Body of pancreas (tissue), 4 donors: ENCODE measurements at regions not wholly inside any gene's neighbourhood (a gene's known extent, or its start where the extent isn't known, plus 50 kb on each side); places are given as distances from the start of the nearest gene placed in this dataset.

Source experiments
- ATAC-seq: fragments of 150-250 bp; one replicate; pipeline ENCODE4 v1.9.1; 2016
- DNase-seq, 4 donors: peaks; one replicate each; pipeline ENCODE4 v3.0.0-alpha.2; 2019
- H3K27ac ChIP-seq, 4 donors: fragments of 200-600 bp; sonication (generic); 1 replicate in 3 of 4; 2 replicates in 1 of 4; pipeline versions ENCODE4 v1.5.1 to v1.6.1; 2016 to 2019; ENCODE audit warnings: mild to moderate bottlenecking in 1 of 4, mixed read lengths in 1 of 4, moderate library complexity in 1 of 4
- H3K27me3 ChIP-seq, 2 donors: fragments of 200-600 bp; sonication (generic); one replicate each; pipeline ENCODE4 v1.6.0; 2016; ENCODE audit warnings: mild to moderate bottlenecking in 1 of 2
- H3K36me3 ChIP-seq, 2 donors: fragments of 200-600 bp; sonication (generic); replicated peaks in 1 of 2; 2 replicates each; pipeline ENCODE4 v1.5.1; 2016; ENCODE audit warnings: low read depth in 2 of 2; ENCODE audit not compliant: insufficient read depth in 1 of 2
- H3K4me1 ChIP-seq: fragments of 200-600 bp; sonication (generic); one replicate; pipeline ENCODE4 v1.6.0; 2016
- H3K4me3 ChIP-seq, 2 donors: fragments of 200-600 bp; sonication (generic); 1 replicate in 1 of 2; 2 replicates in 1 of 2; pipeline ENCODE4 v1.5.1; 2016 to 2019
- H3K9me3 ChIP-seq, 3 donors: fragments of 200-600 bp; sonication (generic); 1 replicate in 2 of 3; 2 replicates in 1 of 3; pipeline ENCODE4 v1.5.1; 2016
- CTCF ChIP-seq, 7 experiments: fragments of 450-650 bp in 4 of 7; fragments of 200-600 bp in 3 of 7; sonication (generic) in 3 of 7; IDR thresholded peaks; one replicate each; pipeline ENCODE4 v1.5.1; 2016 to 2019; ENCODE audit warnings: antibody characterized with exemption in 7 of 7
- POLR2A ChIP-seq, 3 donors: fragments of 450-650 bp; IDR thresholded peaks; one replicate each; pipeline ENCODE4 v1.6.1; 2016; ENCODE audit warnings: antibody characterized with exemption in 3 of 3, mild to moderate bottlenecking in 2 of 3
- WGBS, 2 donors: methylation state at CpG; one replicate each; pipeline ENCODE4 v1.1.5; 2017; 5-methylcytosine and 5-hydroxymethylcytosine counted together
- intact Hi-C: fragments of 100-400 bp; cut with DNase I; formaldehyde crosslinking; loops from one replicate; pipeline ENCODE4 v1.15.1; 2023

DNA sequence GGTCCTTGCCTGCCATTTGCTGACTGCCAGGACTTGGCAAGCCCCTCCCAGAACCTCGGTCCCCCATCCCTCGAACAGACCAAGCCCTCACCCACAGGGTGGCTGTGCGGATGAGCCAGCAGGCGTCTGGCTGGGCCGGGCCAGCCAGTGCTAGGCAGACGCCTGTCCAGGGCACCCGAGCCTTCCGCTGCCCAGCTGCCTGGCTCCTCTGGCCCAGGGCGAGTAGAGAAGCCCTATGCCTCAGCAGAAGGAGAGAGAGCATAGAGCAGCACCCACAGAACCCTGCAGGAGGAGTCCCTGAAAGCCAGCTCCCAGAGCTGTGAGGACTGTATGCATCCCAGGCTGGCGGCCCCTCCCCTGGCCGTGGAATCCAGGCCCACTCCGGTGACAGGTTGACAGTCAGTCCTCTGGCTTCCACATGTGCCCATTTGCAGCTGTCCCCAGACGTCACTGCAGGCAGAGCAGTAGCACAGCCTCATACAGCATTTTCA is 62.1 kb upstream of the GLI2 start:
- TF ChIP-seq POLR2A (IDR thresholded peaks at IDR 0.05), result no peak
- no peak for TF ChIP-seq CTCF (IDR thresholded peaks at IDR 0.05)
- Histone ChIP-seq H3K27ac (no peak overlapping the region), H3K27me3 (no peaks in the 10 kb centered on the region), H3K9me3 (no peaks in the 10 kb centered on the region), H3K36me3 (no peaks in the 10 kb centered on the region), H3K4me3 (no peak overlapping the region), H3K4me1 (peaks cover 15% of the 10 kb centered on the region)
- DNase-seq (no peak), ATAC-seq (no peak)
- intact Hi-C loops, result loop anchor here (5.0 kb wide), 1 partner anchor 331 kb away; no protein-coding TSS in a partner anchor
- 69 to 73% methylated on average over 2 to 13 of the region's 13 CpGs for WGBS, 2 donors

GRCh38 chr2:120674246-120675170 is 61.2 kb upstream of the GLI2 start:
- Histone ChIP-seq H3K36me3 (no peaks in the 10 kb centered on the region), H3K27ac (no peak overlapping the region), H3K4me3 (no peak overlapping the region), H3K4me1 (peaks cover 14% of the 10 kb centered on the region), H3K27me3 (no peaks in the 10 kb centered on the region), H3K9me3 (no peaks in the 10 kb centered on the region)
- DNase-seq (no peak), ATAC-seq (no peak)
- intact Hi-C loops, result loop anchor here (5.0 kb wide), 1 partner anchor 332 kb away; no protein-coding TSS in a partner anchor
- TF ChIP-seq POLR2A (IDR thresholded peaks at IDR 0.05) (no peak), CTCF (IDR thresholded peaks at IDR 0.05) (no peak)
- 67 to 78% methylated on average over 11 to 19 of the region's 21 CpGs for WGBS, 2 donors

GRCh38 chr2:120675460-120676130 is 60.1 kb upstream of the GLI2 start:
- H3K27ac ChIP-seq, result no peak overlapping the region
- intact Hi-C loops, result no loop called here
- WGBS, 2 donors, result 24 to 34% methylated on average over 10 to 25 of the region's 26 CpGs
- peak; percentile 76 for ATAC-seq
- TF ChIP-seq POLR2A (IDR thresholded peaks at IDR 0.05), result no peak
- peak; percentile 59 to 88 (median 84) for TF ChIP-seq CTCF (IDR thresholded peaks at IDR 0.05)
- H3K4me3 ChIP-seq, result no peak overlapping the region
- no peaks in the 10 kb centered on the region for H3K36me3 ChIP-seq
- H3K9me3 ChIP-seq, result no peaks in the 10 kb centered on the region
- H3K4me1 ChIP-seq, result peaks cover 6% of the 10 kb centered on the region
- peak; percentile 68 to 79 (median 72) for DNase-seq
- H3K27me3 ChIP-seq, result no peaks in the 10 kb centered on the region

DNA sequence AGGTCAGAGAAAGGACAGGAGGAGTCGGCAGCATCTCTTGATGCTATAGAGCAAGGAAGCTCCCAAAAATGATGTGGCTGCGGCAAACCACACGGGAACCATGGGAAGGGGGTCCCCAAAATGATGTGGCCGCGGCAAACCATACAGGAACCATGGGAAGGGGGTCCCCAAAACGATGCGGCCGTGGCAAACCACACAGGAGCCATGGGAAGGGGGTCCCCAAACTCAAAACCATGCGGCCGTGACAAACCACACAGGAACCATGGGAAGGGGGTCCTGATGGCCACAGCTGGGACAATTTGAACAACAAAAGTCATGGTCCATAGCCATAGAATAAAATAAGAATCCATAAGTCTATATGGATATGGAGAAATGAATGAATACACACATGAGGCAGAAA is 58.4 kb upstream of the GLI2 start:
- no peak for DNase-seq
- no peaks in the 10 kb centered on the region for H3K27me3 ChIP-seq

More for the DNA sequence above, 58.4 kb upstream of the GLI2 start:
- intact Hi-C loops, result no loop called here
- 58 to 60% methylated on average over 10 of the region's 10 CpGs for WGBS, 2 donors
- H3K36me3 ChIP-seq, result no peaks in the 10 kb centered on the region
- TF ChIP-seq CTCF (IDR thresholded peaks at IDR 0.05), result no peak
- TF ChIP-seq POLR2A (IDR thresholded peaks at IDR 0.05), result no peak
- no peak overlapping the region for H3K27ac ChIP-seq
- H3K9me3 ChIP-seq, result no peaks in the 10 kb centered on the region
- ATAC-seq, result no peak
- H3K4me3 ChIP-seq, result no peak overlapping the region
- H3K4me1 ChIP-seq, result peaks cover 3% of the 10 kb centered on the region
